Skin epidermis (tissue), 12 donors: ENCODE measurements at regions not wholly inside any gene's neighbourhood (a gene's known extent, or its start where the extent isn't known, plus 50 kb on each side); places are given as distances from the start of the nearest gene placed in this dataset.
"Not testable (repeated sequence)": the region's sequence is repeated elsewhere in the genome, so short reads cannot be mapped to it uniquely, and the experiment has no call there.

Experiments
- H3K27ac ChIP-seq, 21 experiments: fragments of 200-600 bp; sonication (generic) in 11 of 21; one replicate each; pipeline ENCODE4 v1.5.0; 2020; ENCODE audit warnings: mild to moderate bottlenecking in 3 of 21, inconsistent platforms in 2 of 21, moderate library complexity in 2 of 21
- H3K4me3 ChIP-seq, 7 experiments: fragments of 200-600 bp; sonication (generic) in 2 of 7; one replicate each; pipeline ENCODE4 v1.5.0; 2020; ENCODE audit warnings: inconsistent platforms in 2 of 7, mild to moderate bottlenecking in 2 of 7, moderate library complexity in 1 of 7

- not testable (repeated sequence) for H3K4me3 ChIP-seq, H3K27ac ChIP-seq
Observed at GRCh38 chr9:65566018-65566417, 109.7 kb upstream of the ZNG1E start.

DNA sequence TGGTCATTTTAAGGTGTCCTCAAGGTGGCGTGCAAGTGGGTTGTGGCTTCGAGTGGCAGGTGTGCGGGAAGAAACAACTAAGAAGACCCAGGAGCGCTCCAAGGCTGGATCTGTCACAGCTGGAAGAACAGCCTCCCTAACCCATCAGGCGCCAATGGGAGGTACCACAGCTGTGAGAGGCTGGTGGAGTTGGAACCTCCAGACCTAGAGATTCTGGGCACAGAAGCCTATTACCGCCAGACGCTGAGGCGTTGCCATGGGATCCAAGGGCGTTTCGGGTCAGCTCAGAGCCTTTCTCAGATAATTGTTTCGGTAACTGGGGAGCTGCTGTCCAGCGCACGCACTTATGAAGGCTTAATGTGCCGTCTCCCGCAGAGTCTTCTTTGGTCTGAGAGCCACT lies 156.7 kb upstream of the ZNG1E start:
- H3K27ac ChIP-seq, H3K4me3 ChIP-seq: not testable (repeated sequence)

- H3K27ac ChIP-seq, H3K4me3 ChIP-seq: not testable (repeated sequence)
Observed at GRCh38 chr9:65514465-65514864, 161.3 kb upstream of the ZNG1E start.

GRCh38 chr9:65507897-65508296 lies 167.8 kb upstream of the ZNG1E start:
- H3K27ac ChIP-seq, H3K4me3 ChIP-seq: not testable (repeated sequence)

GRCh38 chr9:65504686-65505085 lies 171.0 kb upstream of the ZNG1E start:
- not testable (repeated sequence) for H3K4me3 ChIP-seq, H3K27ac ChIP-seq

GRCh38 chr9:65503696-65504095 lies 172.0 kb upstream of the ZNG1E start:
- H3K4me3 ChIP-seq, H3K27ac ChIP-seq: not testable (repeated sequence)

GRCh38 chr9:65482890-65483289 lies 192.8 kb upstream of the ZNG1E start:
- H3K4me3 ChIP-seq, H3K27ac ChIP-seq: not testable (repeated sequence)

DNA sequence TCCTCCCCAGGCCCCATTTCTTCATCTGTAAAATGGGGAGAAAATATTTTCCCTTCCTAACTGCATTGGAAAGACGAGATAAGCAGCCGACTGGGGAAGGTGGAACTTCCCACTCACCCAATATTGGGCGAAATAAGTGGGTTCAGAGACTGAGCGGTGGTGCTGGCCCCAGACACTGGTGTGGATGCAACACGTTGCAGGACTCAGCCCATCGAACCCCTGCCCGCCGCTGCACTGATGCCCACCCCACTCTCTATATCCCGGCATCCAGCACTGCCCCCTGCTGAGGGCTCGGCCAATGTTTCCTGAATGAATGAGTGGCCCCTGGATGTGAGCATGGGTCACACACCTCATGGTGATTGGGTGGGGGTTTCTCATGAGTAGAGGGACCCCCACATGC lies 194.4 kb upstream of the ZNG1E start:
- not testable (repeated sequence) for H3K27ac ChIP-seq, H3K4me3 ChIP-seq

- not testable (repeated sequence) for H3K4me3 ChIP-seq, H3K27ac ChIP-seq
Observed at GRCh38 chr9:65474891-65475290, 189.9 kb upstream of the FOXD4L5 start.

- H3K4me3 ChIP-seq, H3K27ac ChIP-seq: not testable (repeated sequence)
Observed at GRCh38 chr9:65473059-65473822, 188.2 kb upstream of the FOXD4L5 start.

GRCh38 chr9:65471106-65471505 lies 186.1 kb upstream of the FOXD4L5 start:
- H3K4me3 ChIP-seq, H3K27ac ChIP-seq: not testable (repeated sequence)

GRCh38 chr9:65466911-65467734 lies 182.1 kb upstream of the FOXD4L5 start:
- H3K4me3 ChIP-seq, H3K27ac ChIP-seq: not testable (repeated sequence)

- not testable (repeated sequence) for H3K4me3 ChIP-seq, H3K27ac ChIP-seq
Observed at GRCh38 chr9:65465246-65465895, 180.4 kb upstream of the FOXD4L5 start.

DNA sequence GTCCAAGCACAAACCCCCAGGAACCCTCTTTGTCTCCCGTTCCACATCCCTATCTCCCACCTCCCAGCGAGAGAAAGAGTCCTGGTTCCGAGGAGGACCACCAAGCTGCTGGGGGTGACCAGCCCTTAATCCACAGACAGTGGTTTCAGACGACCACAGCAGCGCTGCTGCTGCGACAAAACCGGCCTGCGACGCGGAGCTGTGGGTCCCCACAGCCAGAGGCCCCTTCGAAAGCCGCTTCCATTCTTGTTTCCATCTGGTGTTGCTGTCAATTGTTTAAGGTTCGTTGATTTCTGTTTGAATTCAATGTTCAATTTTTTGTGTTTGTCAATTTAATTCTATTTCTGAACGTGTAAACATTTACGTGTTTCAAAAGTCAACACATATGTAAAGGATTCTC lies 177.5 kb upstream of the FOXD4L5 start:
- H3K27ac ChIP-seq, H3K4me3 ChIP-seq: not testable (repeated sequence)

- H3K4me3 ChIP-seq: no peak overlapping the region
- no peak overlapping the region for H3K27ac ChIP-seq
Observed at GRCh38 chr9:65459756-65460320, 174.8 kb upstream of the FOXD4L5 start.

DNA sequence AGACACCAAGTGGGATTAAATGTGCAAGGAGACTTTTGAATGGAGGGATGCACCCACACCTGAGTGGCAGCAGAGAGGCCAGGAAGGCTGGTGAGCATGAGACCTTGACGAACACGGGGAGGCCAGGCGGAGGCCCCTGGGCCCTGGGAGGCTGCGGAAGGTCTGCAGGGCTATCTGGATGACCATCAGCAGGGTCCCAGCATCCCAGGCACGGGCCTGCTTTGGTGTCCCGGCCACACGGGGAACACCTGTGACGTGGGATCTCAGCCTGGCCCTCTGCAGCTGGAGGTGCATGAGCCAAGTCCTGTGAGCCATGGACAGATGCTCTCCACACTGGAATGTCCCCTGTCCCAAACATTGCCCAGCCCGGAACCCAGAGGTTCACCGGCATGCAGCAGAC lies 174.0 kb upstream of the FOXD4L5 start:
- no peak overlapping the region for H3K4me3 ChIP-seq

DNA sequence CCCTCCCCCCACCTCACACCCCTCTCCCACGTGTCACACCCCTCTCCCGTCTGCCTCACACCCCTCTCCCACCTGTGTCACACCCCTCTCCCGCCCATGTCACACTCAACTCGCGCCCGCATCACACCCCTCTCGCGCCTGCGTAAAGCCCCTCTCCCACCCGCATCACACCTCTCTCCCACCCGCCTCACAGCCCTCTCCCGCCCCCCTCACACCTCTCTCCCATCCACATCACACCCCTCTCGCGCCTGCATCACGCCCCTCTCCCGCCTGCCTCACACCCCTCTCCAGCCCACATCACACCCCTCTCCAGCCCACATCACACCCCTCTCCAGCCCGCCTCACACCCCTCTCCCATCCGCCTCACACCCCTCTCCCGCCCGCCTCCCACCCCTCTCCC lies 173.5 kb upstream of the FOXD4L5 start:
- H3K27ac ChIP-seq: no peak overlapping the region
- no peak overlapping the region for H3K4me3 ChIP-seq

More for the DNA sequence above, 174.0 kb upstream of the FOXD4L5 start:
- no peak overlapping the region for H3K27ac ChIP-seq

GRCh38 chr9:65456991-65457390 lies 172.0 kb upstream of the FOXD4L5 start:
- not testable (repeated sequence) for H3K4me3 ChIP-seq, H3K27ac ChIP-seq

GRCh38 chr9:65455751-65456647 lies 171.0 kb upstream of the FOXD4L5 start:
- not testable (repeated sequence) for H3K27ac ChIP-seq, H3K4me3 ChIP-seq
